A549 (cell line): ENCODE measurements at regions not wholly inside any gene's neighbourhood (a gene's known extent, or its start where the extent isn't known, plus 50 kb on each side); places are given as distances from the start of the nearest gene placed in this dataset.

Source experiments
- ATAC-seq, 2 experiments: fragments of 200-7000 bp in 1 of 2; fragments of >200 bp in 1 of 2; cut with Nextera tagmentation in 1 of 2; cut with Tn5 transposase in 1 of 2; 3 replicates each; pipeline versions ENCODE4 v1.8.0 to v1.9.1; 2018 to 2020; ENCODE audit warnings: mild to moderate bottlenecking in 1 of 2, moderate library complexity in 1 of 2
- CTCF ChIA-PET: fragments of 300-600 bp; sonication (Branson Sonifier 250); formaldehyde crosslinking; extraction: SDS; loops from one replicate; lab custom pipeline; 2021; ENCODE audit warnings: antibody characterized with exemption, inconsistent platforms; lab: Yijun Ruan, JAX
- POLR2A ChIA-PET: fragments of 350-600 bp; formaldehyde crosslinking; extraction: SDS; loops from one replicate; lab custom pipeline; 2021; ENCODE audit warnings: antibody characterized with exemption, inconsistent platforms; lab: Yijun Ruan, JAX
- DNase-seq, 2 experiments: peaks; one replicate each; pipeline versions ENCODE4 v3.0.0 to v3.0.0-alpha.2; 2011 to 2016; ENCODE audit warnings: low read depth in 1 of 2, low spot score in 1 of 2
- FAIRE-seq: peaks from 2 replicates; lab custom pipeline; 2011; peaks lifted over from hg19 to GRCh38; lab: Jason Lieb, UNC
- H3K27ac ChIP-seq, 2 experiments: fragments of >200 bp; sonication (Bioruptor Twin); formaldehyde crosslinking; 3 replicates each; pipeline ENCODE4 v1.5.1; 2016 to 2017
- H3K4me1 ChIP-seq: fragments of >200 bp; sonication (Bioruptor Twin); formaldehyde crosslinking; 3 replicates; pipeline ENCODE4 v1.6.1; 2016
- H3K4me2 ChIP-seq: fragments of >200 bp; sonication (Bioruptor Twin); formaldehyde crosslinking; 3 replicates; pipeline ENCODE4 v1.6.1; 2016
- H3K4me3 ChIP-seq: fragments of >200 bp; sonication (Bioruptor Twin); formaldehyde crosslinking; 3 replicates; pipeline ENCODE4 v1.5.1; 2016
- H3K9me3 ChIP-seq: fragments of >200 bp; sonication (Bioruptor Twin); formaldehyde crosslinking; 3 replicates; pipeline ENCODE4 v1.6.1; 2016
- BHLHE40 ChIP-seq: IDR thresholded peaks from 2 replicates; pipeline ENCODE4 v1.6.1; 2012; ENCODE audit warnings: low read depth, low read length, inconsistent platforms
- CBX8 ChIP-seq: fragments of 200-600 bp; sonication (generic); IDR thresholded peaks from 2 replicates; pipeline ENCODE4 v1.6.1; 2016
- CEBPB ChIP-seq, 2 experiments: fragments of >200 bp in 1 of 2; sonication (Bioruptor Twin) in 1 of 2; formaldehyde crosslinking in 1 of 2; IDR thresholded peaks; 2 replicates each; pipeline ENCODE4 v1.6.1; 2012 to 2016
- CHD2 ChIP-seq: fragments of 150-350 bp; IDR thresholded peaks from 2 replicates; pipeline ENCODE4 v1.6.1; 2014; ENCODE audit warnings: low read length; ENCODE audit not compliant: partially characterized antibody
- CHD4 ChIP-seq: fragments of 200-600 bp; sonication (generic); IDR thresholded peaks from 2 replicates; pipeline ENCODE4 v1.6.1; 2016; ENCODE audit warnings: antibody characterized with exemption, mild to moderate bottlenecking, borderline replicate concordance
- EHF ChIP-seq: fragments of 250-450 bp; sonication (Bioruptor Pico); IDR thresholded peaks from 2 replicates; pipeline ENCODE4 v1.5.0; 2020; ENCODE audit warnings: mild to moderate bottlenecking
- FOSL2 ChIP-seq, 2 experiments: fragments of 450-650 bp in 1 of 2; fragments of >200 bp in 1 of 2; sonication (Bioruptor Twin) in 1 of 2; formaldehyde crosslinking; IDR thresholded peaks; 2 replicates each; pipeline versions ENCODE4 v1.5.0 to v1.6.1; 2016 to 2020; ENCODE audit warnings: mild to moderate bottlenecking in 1 of 2, moderate library complexity in 1 of 2
- FOXS1 ChIP-seq: fragments of 250-450 bp; sonication (Bioruptor Pico); IDR thresholded peaks from 2 replicates; pipeline ENCODE4 v1.5.0; 2020; ENCODE audit warnings: mild to moderate bottlenecking, moderate library complexity
- HDAC2 ChIP-seq: fragments of 200-600 bp; sonication (generic); IDR thresholded peaks from 2 replicates; pipeline ENCODE4 v1.6.1; 2016
- HOXA7 ChIP-seq: fragments of 250-450 bp; sonication (Bioruptor Pico); IDR thresholded peaks from 2 replicates; pipeline ENCODE4 v1.5.0; 2020; ENCODE audit warnings: mild to moderate bottlenecking, moderate library complexity
- HOXB13 ChIP-seq: fragments of 250-450 bp; sonication (Bioruptor Pico); IDR thresholded peaks from 2 replicates; pipeline ENCODE4 v1.5.0; 2020; ENCODE audit warnings: low read depth, mild to moderate bottlenecking, moderate library complexity
- JUN ChIP-seq, 2 experiments: fragments of >200 bp; sonication (Bioruptor Twin); formaldehyde crosslinking; IDR thresholded peaks; 2 replicates in 1 of 2; 3 replicates in 1 of 2; pipeline ENCODE4 v1.6.1; 2016 to 2017
- JUNB ChIP-seq: fragments of >200 bp; sonication (Bioruptor Twin); formaldehyde crosslinking; IDR thresholded peaks from 2 replicates; pipeline ENCODE4 v1.6.1; 2016
- KDM1A ChIP-seq: fragments of 200-600 bp; sonication (generic); IDR thresholded peaks from 2 replicates; pipeline ENCODE4 v1.6.1; 2016; ENCODE audit warnings: low read depth, mild to moderate bottlenecking
- KDM5A ChIP-seq: fragments of 200-600 bp; sonication (generic); IDR thresholded peaks from 2 replicates; pipeline ENCODE4 v1.6.1; 2016; ENCODE audit warnings: antibody characterized with exemption, mild to moderate bottlenecking
- MAFK ChIP-seq: fragments of 450-650 bp; IDR thresholded peaks from 2 replicates; pipeline ENCODE4 v1.6.1; 2014; ENCODE audit not compliant: partially characterized antibody
- MYC ChIP-seq: IDR thresholded peaks from 2 replicates; pipeline ENCODE4 v1.6.1; 2012; ENCODE audit warnings: mild to moderate bottlenecking, inconsistent platforms, low read length, improper control_type of control experiment, borderline replicate concordance
- NFE2L2 ChIP-seq: fragments of 150-350 bp; conservative IDR thresholded peaks from 2 replicates; pipeline ENCODE4 v1.6.1; 2014; ENCODE audit warnings: low read length
- NPAS2 ChIP-seq: fragments of 250-450 bp; sonication (Bioruptor Pico); IDR thresholded peaks from 2 replicates; pipeline ENCODE4 v1.8.0; 2022; ENCODE audit warnings: mild to moderate bottlenecking, moderate library complexity, borderline replicate concordance
- PHF8 ChIP-seq: fragments of 200-600 bp; sonication (generic); IDR thresholded peaks from 2 replicates; pipeline ENCODE4 v1.6.1; 2016; ENCODE audit warnings: low read depth, mild to moderate bottlenecking, antibody characterized with exemption, moderate library complexity, borderline replicate concordance
- RCOR1 ChIP-seq: fragments of 150-350 bp; IDR thresholded peaks from 2 replicates; pipeline ENCODE4 v1.6.1; 2014; ENCODE audit warnings: antibody characterized with exemption, low read length, low read depth
- RFX5 ChIP-seq: fragments of 450-650 bp; IDR thresholded peaks from 2 replicates; pipeline ENCODE4 v1.7.1; 2014; ENCODE audit warnings: antibody characterized with exemption, mild to moderate bottlenecking, moderate library complexity
- SREBF2 ChIP-seq: fragments of 450-650 bp; IDR thresholded peaks from 2 replicates; pipeline ENCODE4 v1.6.1; 2014; ENCODE audit warnings: mild to moderate bottlenecking, moderate library complexity
- ZC3H11A ChIP-seq: fragments of 450-650 bp; IDR thresholded peaks from 2 replicates; pipeline ENCODE4 v1.6.1; 2014; ENCODE audit warnings: antibody characterized with exemption, mild to moderate bottlenecking
- ZSCAN20 ChIP-seq: fragments of 250-450 bp; sonication (Bioruptor Pico); IDR thresholded peaks from 2 replicates; pipeline ENCODE4 v1.8.0; 2022; ENCODE audit warnings: mild to moderate bottlenecking, moderate library complexity
- WGBS: methylation state at CpG from one replicate; pipeline ENCODE4 v1.1.6; 2017; ENCODE audit errors: missing lambda C conversion rate; 5-methylcytosine and 5-hydroxymethylcytosine counted together
- TF ChIP-seq, protein P1 (sequence below): fragments of >200 bp; sonication (Bioruptor Twin); formaldehyde crosslinking; IDR thresholded peaks from 3 replicates; pipeline ENCODE4 v1.6.1; 2016
- TF ChIP-seq, protein P2 (sequence below): fragments of 450-650 bp; IDR thresholded peaks from 2 replicates; pipeline ENCODE4 v1.6.1; 2014; ENCODE audit warnings: antibody characterized with exemption
- TF ChIP-seq, protein P3 (sequence below): IDR thresholded peaks from 2 replicates; pipeline ENCODE4 v1.6.1; 2012

DNA sequence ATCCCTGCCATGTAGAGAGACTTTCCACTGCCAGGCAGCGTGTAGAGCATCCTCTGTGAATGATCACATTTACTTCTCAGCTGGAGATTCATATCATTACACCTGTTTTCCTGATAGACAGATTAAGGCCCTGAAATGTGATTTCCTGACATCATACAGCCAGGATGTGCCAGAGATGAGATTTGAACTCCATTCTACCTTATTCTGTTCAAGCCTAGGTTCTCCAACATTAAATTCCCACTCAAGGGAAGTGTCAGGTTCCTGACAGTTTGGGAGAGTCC, 482.1 kb downstream of the RPS24 start:
- CTCF ChIA-PET = interaction anchor here (1.0 to 1.3 kb wide), 3 partner anchors 11 to 469 kb away, joined by 3 to 6 read pairs (median 3); no protein-coding TSS in a partner anchor
- no peak for FAIRE-seq
- H3K27ac ChIP-seq = no peak overlapping the region

DNA sequence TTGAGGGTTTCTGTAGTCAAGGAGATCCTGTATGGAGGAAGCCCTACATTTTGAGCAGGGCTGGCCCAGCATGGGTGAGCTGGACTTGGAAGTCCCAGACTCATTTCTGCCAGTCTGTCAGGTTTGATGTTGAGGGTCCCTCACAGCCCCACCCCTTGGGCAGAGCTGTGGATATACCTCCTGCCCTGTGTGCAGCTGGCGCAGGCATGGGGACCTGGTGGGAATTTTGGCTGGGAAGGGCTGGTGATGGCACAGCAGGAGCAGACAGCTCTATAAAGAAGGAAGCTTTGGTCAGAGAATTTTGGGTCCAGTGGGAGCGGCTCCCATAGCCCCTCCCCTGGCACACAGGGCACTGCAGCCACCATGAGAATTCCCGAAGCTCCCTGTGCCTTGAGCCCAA, 482.6 kb downstream of the RPS24 start:
- Histone ChIP-seq H3K4me2 (no peak overlapping the region), H3K4me1 (peaks cover 14% of the 10 kb centered on the region), H3K27ac (no peak overlapping the region), H3K9me3 (no peaks in the 10 kb centered on the region), H3K4me3 (no peak overlapping the region)
- ATAC-seq (no peak), DNase-seq (no peak), FAIRE-seq (no peak)
- CTCF ChIA-PET = interaction anchor here (0.8 to 1.8 kb wide), 5 partner anchors 11 to 680 kb away, joined by 3 to 6 read pairs (median 3); no protein-coding TSS in a partner anchor
- TF ChIP-seq EHF (CRISPR knock-in tag) (no peak), KDM1A (no peak), NPAS2 (no peak), NFE2L2 (no peak), HDAC2 (no peak), RCOR1 (no peak), SREBF2 (no peak), CHD2 (no peak), MYC (no peak), FOSL2 (IDR thresholded peaks at IDR 0.05) (no peak), FOSL2 (CRISPR knock-in tag; IDR thresholded peaks at IDR 0.05) (no peak), JUNB (no peak), RFX5 (no peak), CEBPB (IDR thresholded peaks at IDR 0.05) (no peak), FOXS1 (no peak), ZSCAN20 (no peak), ZC3H11A (no peak), CHD4 (no peak), BHLHE40 (no peak)
- TF ChIP-seq, protein P1, sequence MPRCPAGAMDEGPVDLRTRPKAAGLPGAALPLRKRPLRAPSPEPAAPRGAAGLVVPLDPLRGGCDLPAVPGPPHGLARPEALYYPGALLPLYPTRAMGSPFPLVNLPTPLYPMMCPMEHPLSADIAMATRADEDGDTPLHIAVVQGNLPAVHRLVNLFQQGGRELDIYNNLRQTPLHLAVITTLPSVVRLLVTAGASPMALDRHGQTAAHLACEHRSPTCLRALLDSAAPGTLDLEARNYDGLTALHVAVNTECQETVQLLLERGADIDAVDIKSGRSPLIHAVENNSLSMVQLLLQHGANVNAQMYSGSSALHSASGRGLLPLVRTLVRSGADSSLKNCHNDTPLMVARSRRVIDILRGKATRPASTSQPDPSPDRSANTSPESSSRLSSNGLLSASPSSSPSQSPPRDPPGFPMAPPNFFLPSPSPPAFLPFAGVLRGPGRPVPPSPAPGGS = no peak
- POLR2A ChIA-PET = no interaction called here
- 80% methylated on average over 3 of the region's 3 CpGs for WGBS

More for the DNA sequence above, 482.1 kb downstream of the RPS24 start:
- no peak overlapping the region for H3K4me3 ChIP-seq
- POLR2A ChIA-PET = no interaction called here
- no peaks in the 10 kb centered on the region for H3K9me3 ChIP-seq
- no peak for DNase-seq
- peaks cover 12% of the 10 kb centered on the region for H3K4me1 ChIP-seq
- no peak for ATAC-seq
- 73% methylated on average over 1 of the region's 1 CpG for WGBS
- no peak overlapping the region for H3K4me2 ChIP-seq
- no peak for TF ChIP-seq JUN (IDR thresholded peaks at IDR 0.05)
- no peak for TF ChIP-seq MAFK
- no peak for TF ChIP-seq CBX8
- TF ChIP-seq, protein P2, sequence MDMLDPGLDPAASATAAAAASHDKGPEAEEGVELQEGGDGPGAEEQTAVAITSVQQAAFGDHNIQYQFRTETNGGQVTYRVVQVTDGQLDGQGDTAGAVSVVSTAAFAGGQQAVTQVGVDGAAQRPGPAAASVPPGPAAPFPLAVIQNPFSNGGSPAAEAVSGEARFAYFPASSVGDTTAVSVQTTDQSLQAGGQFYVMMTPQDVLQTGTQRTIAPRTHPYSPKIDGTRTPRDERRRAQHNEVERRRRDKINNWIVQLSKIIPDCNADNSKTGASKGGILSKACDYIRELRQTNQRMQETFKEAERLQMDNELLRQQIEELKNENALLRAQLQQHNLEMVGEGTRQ = no peak
- TF ChIP-seq, protein P3, sequence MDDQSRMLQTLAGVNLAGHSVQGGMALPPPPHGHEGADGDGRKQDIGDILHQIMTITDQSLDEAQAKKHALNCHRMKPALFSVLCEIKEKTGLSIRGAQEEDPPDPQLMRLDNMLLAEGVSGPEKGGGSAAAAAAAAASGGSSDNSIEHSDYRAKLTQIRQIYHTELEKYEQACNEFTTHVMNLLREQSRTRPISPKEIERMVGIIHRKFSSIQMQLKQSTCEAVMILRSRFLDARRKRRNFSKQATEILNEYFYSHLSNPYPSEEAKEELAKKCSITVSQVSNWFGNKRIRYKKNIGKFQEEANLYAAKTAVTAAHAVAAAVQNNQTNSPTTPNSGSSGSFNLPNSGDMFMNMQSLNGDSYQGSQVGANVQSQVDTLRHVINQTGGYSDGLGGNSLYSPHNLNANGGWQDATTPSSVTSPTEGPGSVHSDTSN = no peak
- no peak for TF ChIP-seq JUNB
- TF ChIP-seq ZC3H11A = no peak
- no peak for TF ChIP-seq HOXA7
- no peak for TF ChIP-seq HOXB13 (CRISPR knock-in tag)
- no peak for TF ChIP-seq PHF8
- no peak for TF ChIP-seq KDM5A
- TF ChIP-seq HDAC2 = no peak
